ENCODE measurements at regions not wholly inside any gene's neighbourhood (a gene's known extent, or its start where the extent isn't known, plus 50 kb on each side); places are given as distances from the start of the nearest gene placed in this dataset.

GRCh38 chr3:137204409-137204808 lies 246.6 kb downstream of the IL20RB start:
- no peak for DNase-seq (ENCODE audit: low spot score)

- DNase-seq (ENCODE audit: low spot score): peak; percentile 29
Measured at GRCh38 chr3:137205394-137206045, 247.7 kb downstream of the IL20RB start.

DNA sequence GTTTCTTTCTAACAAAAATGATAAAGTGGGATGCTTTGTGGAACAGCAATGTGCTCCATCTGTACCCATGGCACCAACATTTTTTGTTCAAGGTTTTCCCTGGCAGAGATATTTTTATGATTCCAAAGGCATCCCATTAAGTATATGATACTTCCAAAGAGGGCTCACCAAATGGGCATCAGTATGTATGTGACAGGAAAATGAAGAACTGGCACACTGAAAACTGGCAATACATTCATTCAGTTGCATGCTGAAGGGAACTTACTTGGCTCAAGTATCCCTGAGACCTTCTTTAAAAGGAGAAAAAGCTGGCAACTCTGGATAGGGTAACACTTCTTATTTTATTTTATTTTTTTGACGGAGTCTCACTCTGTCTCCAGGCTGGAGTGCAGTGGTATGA lies 249.8 kb downstream of the IL20RB start:
- no peak for DNase-seq (ENCODE audit: low spot score)

GRCh38 chr3:137217733-137218132 lies 259.9 kb downstream of the IL20RB start:
- no peak for DNase-seq (ENCODE audit: low spot score)

- no peak for DNase-seq (ENCODE audit: low spot score)
Measured at GRCh38 chr3:137219801-137220445, 262.1 kb downstream of the IL20RB start.

- DNase-seq (ENCODE audit: low spot score): no peak
Measured at GRCh38 chr3:137222736-137223225, 265.0 kb downstream of the IL20RB start.

DNA sequence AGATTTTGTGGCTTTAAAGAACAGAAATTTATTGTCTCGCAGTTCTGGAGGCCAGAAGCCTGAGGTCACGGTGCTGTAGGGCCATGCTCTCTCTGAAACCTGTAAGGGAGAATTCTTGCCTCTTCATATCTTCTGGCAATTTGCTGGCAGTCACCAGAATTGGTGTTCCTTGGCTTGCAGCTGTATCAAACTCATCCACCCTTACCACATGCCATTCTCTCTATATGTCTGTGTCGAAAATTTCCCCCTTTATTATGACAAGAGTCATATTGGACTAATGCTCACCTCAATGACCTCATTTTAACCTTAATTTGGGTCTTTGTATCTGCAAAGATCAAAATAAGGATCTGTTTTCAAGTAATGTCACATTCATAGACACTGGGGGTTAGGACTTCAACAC lies 266.7 kb downstream of the IL20RB start:
- no peak for DNase-seq (ENCODE audit: low spot score)

- no peak for DNase-seq (ENCODE audit: low spot score)
Measured at GRCh38 chr3:137242836-137243400, 285.1 kb downstream of the IL20RB start.

DNA sequence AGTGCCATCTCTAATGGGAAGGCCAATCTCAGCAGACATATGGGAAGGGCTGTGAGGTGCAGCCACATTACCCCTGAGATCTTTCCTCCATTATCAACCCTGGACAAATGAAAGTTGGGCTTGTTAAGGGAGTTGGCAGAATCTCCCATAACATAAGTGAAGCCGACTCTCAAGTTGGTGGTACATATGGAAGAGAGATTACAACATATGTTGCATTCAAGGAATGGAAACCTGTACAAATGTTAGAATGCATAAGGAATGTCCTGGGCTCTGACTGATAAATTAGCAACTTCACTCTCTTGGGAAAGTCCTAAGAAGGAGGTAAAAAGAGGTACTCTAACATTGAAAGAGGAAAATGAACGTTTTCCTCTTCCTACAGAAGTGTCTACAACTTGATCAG lies 288.7 kb downstream of the IL20RB start:
- DNase-seq (ENCODE audit: low spot score): no peak

GRCh38 chr3:137249311-137249940 lies 291.6 kb downstream of the IL20RB start:
- DNase-seq (ENCODE audit: low spot score): no peak

DNA sequence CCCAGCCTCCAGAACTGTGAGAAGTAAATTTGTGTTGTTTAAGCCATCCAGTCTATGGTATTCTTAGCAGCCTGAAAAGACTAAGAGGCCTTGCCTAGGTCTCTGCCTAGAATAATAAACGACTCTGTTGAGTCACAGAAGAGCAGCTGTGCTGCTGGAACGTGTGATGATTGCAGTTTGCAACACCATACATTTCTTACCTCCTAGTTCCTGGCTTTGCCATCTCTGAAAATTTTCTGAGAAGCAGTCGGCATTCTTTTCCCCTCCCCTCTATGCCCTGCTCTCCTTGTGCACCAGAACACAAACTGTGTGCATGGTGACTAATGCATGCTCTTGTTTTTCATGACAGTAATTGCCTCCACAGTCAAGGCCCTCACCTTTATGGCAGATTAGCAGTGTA lies 301.3 kb downstream of the IL20RB start:
- DNase-seq (ENCODE audit: low spot score): no peak

GRCh38 chr3:137259701-137260100 lies 301.9 kb downstream of the IL20RB start:
- no peak for DNase-seq (ENCODE audit: low spot score)

- no peak for DNase-seq (ENCODE audit: low spot score)
Measured at GRCh38 chr3:137264071-137264820, 306.5 kb downstream of the IL20RB start.

- no peak for DNase-seq (ENCODE audit: low spot score)
Measured at GRCh38 chr3:137264843-137265330, 307.1 kb downstream of the IL20RB start.

GRCh38 chr3:137282871-137283270 lies 325.1 kb downstream of the IL20RB start:
- DNase-seq (ENCODE audit: low spot score): no peak

- no peak for DNase-seq (ENCODE audit: low spot score)
Measured at GRCh38 chr3:137285924-137286323, 328.1 kb downstream of the IL20RB start.

DNA sequence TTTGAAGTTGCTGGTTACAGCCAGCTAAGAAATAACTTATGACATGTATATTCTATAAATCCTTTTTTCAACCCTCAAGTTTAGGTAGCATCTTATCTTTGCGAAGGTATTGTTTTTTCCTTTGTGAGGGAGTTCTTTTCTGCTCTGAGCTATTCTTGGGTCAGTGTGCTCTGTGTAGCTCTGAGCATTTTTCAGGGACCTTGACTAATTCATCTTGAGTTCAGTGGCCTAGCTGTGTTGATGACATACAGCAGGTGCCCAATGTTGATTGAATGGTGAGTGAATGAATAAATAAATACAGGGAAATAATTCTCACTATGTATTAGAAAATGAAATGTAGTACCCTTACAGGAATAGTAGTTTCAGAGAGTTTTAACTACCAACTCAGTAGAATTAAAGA lies 335.3 kb downstream of the IL20RB start:
- no peak for DNase-seq (ENCODE audit: low spot score)

DNA sequence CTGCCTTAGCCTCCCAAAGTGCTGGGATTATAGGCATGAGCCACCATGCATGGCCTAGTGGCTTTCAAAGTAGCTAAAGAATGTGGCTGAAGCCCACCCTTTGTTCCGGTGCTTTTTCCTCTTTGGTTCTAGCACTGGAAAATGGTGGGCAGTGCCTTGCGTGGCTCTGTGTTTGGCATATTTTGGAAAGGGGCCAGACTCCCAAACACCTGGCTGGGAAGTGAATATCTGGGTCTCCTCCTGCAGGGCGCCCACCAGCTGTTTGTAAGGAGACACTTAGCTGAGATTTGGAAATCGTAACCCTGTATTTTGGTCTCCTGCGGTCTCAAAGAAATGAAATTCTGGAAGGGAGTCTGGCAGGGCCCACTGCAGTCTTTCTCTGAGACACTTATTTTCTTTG lies 336.4 kb downstream of the IL20RB start:
- no peak for DNase-seq (ENCODE audit: low spot score)

DNA sequence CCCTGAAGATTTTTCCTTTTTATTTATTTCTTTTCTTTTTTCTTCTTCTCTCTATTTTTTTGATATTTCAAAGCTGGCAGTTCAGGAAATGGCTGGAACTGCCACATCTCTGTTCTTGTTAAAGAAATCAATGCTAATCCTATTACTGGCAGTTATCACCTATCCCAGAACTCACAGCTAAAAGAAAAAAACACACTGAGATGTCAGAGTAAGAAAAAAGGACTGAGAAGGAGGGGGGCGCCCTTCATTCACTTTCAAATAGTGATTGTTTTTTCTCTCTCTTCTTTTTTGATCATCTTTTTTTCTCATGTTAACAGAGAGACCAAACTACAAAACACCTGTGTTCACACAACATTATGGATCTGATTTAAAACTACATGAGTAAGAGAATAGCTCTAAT lies 337.1 kb downstream of the IL20RB start:
- DNase-seq (ENCODE audit: low spot score): no peak

GRCh38 chr3:137295336-137295735 lies 337.6 kb downstream of the IL20RB start:
- DNase-seq (ENCODE audit: low spot score): no peak

GRCh38 chr3:137296116-137296515 lies 338.3 kb downstream of the IL20RB start:
- DNase-seq (ENCODE audit: low spot score): no peak

- DNase-seq (ENCODE audit: low spot score): no peak
Measured at GRCh38 chr3:137297770-137298169, 340.0 kb downstream of the IL20RB start.
